GM12878 (cell line): ENCODE measurements at regions not wholly inside any gene's neighbourhood (a gene's known extent, or its start where the extent isn't known, plus 50 kb on each side); places are given as distances from the start of the nearest gene placed in this dataset.

Experiments used
- ATAC-seq: fragments of 200-7000 bp; cut with Tn5 transposase; 3 replicates; pipeline ENCODE4 v1.9.1; 2020; ENCODE audit warnings: mild to moderate bottlenecking, moderate library complexity
- BruUV-seq: library from RNA; stranded (reverse); fragments of 400-500 nt; replicated peaks from 2 replicates; lab custom pipeline; 2021; lab: Mats Ljungman, UMichigan
- CTCF ChIA-PET: fragments of 300-600 bp; sonication (Branson Sonifier 250); formaldehyde crosslinking; extraction: SDS; loops from one replicate; lab custom pipeline; 2021; ENCODE audit warnings: inconsistent platforms; lab: Yijun Ruan, JAX
- POLR2A ChIA-PET: fragments of 350-600 bp; formaldehyde crosslinking; extraction: SDS; loops from one replicate; lab custom pipeline; 2021; ENCODE audit warnings: inconsistent platforms; lab: Charles Lee
- RAD21 ChIA-PET: fragments of 300-600 bp; sonication (Branson Sonifier 250); formaldehyde crosslinking; loops from one replicate; lab custom pipeline; 2023; ENCODE audit warnings: antibody characterized with exemption; ENCODE audit not compliant: unreplicated experiment; lab: Charles Lee
- SMC1A ChIA-PET: fragments of 300-600 bp; sonication (Branson Sonifier 250); formaldehyde crosslinking; loops from one replicate; lab custom pipeline; 2023; ENCODE audit not compliant: unreplicated experiment, uncharacterized antibody; lab: Charles Lee
- DNase-seq: peaks from one replicate; pipeline ENCODE4 v3.0.0-alpha.2; 2011; ENCODE audit warnings: low read depth, low spot score
- FAIRE-seq: peaks from 3 replicates; lab custom pipeline; 2011; peaks lifted over from hg19 to GRCh38; lab: Jason Lieb, UNC
- H2AFZ ChIP-seq: 2 replicates; pipeline ENCODE4 v1.6.0; 2011; ENCODE audit warnings: low read depth, low read length, control low read depth; ENCODE audit not compliant: control insufficient read depth
- H3K27ac ChIP-seq: 2 replicates; pipeline ENCODE4 v1.5.1; 2011; ENCODE audit warnings: control low read depth; ENCODE audit not compliant: control insufficient read depth, insufficient read depth
- H3K27me3 ChIP-seq, 2 experiments: replicated peaks in 1 of 2; 2 replicates each; pipeline versions ENCODE4 v1.6.0 to v1.6.1; 2011; ENCODE audit warnings: low read length in 1 of 2; ENCODE audit not compliant: control insufficient read depth in 2 of 2, insufficient read depth in 2 of 2
- H3K36me3 ChIP-seq, 2 experiments: 2 replicates each; pipeline ENCODE4 v1.5.1; 2011; ENCODE audit warnings: low read length in 1 of 2; ENCODE audit not compliant: control insufficient read depth in 2 of 2, insufficient read depth in 2 of 2
- H3K4me1 ChIP-seq: 2 replicates; pipeline ENCODE4 v1.6.1; 2011; ENCODE audit warnings: mild to moderate bottlenecking, low read length, moderate library complexity, mixed read lengths; ENCODE audit not compliant: control insufficient read depth, insufficient read depth
- H3K4me2 ChIP-seq: 2 replicates; pipeline ENCODE4 v1.6.0; 2011; ENCODE audit warnings: control low read depth; ENCODE audit not compliant: control insufficient read depth, insufficient read depth
- H3K4me3 ChIP-seq: fragments of 200-600 bp; sonication (generic); 2 replicates; pipeline ENCODE4 v1.5.1; 2016
- H3K79me2 ChIP-seq: 2 replicates; pipeline ENCODE4 v1.6.0; 2011; ENCODE audit warnings: low read length; ENCODE audit not compliant: control insufficient read depth, insufficient read depth
- H3K9ac ChIP-seq: 2 replicates; pipeline ENCODE4 v1.8.0; 2011; ENCODE audit warnings: low read length, control low read depth, mixed read lengths; ENCODE audit not compliant: control insufficient read depth, insufficient read depth
- H3K9me3 ChIP-seq: replicated peaks from 3 replicates; pipeline ENCODE4 v1.5.1; 2011; ENCODE audit warnings: mild to moderate bottlenecking, low read length; ENCODE audit not compliant: control insufficient read depth, insufficient read depth
- H4K20me1 ChIP-seq: 2 replicates; pipeline ENCODE4 v1.6.0; 2011; ENCODE audit not compliant: control insufficient read depth, insufficient read depth
- EGR1 ChIP-seq, 2 experiments: IDR thresholded peaks; 1 replicate in 1 of 2; 2 replicates in 1 of 2; pipeline ENCODE4 v1.6.1; 2011 to 2012; ENCODE audit warnings: low read depth in 2 of 2, low read length in 2 of 2, borderline replicate concordance in 1 of 2, mild to moderate bottlenecking in 1 of 2, moderate library complexity in 1 of 2
- HDAC2 ChIP-seq: fragments of 200-600 bp; sonication (generic); IDR thresholded peaks from 2 replicates; pipeline ENCODE4 v1.6.1; 2017
- KDM1A ChIP-seq: fragments of 200-600 bp; sonication (generic); IDR thresholded peaks from 2 replicates; pipeline ENCODE4 v1.6.1; 2016; ENCODE audit warnings: borderline replicate concordance
- KLF5 ChIP-seq: fragments of 450-650 bp; IDR thresholded peaks from 2 replicates; pipeline ENCODE4 v1.6.1; 2014; ENCODE audit warnings: mild to moderate bottlenecking; ENCODE audit not compliant: partially characterized antibody
- MEF2A ChIP-seq: IDR thresholded peaks from 2 replicates; pipeline ENCODE4 v1.6.1; 2011; ENCODE audit warnings: low read depth, mild to moderate bottlenecking, low read length, moderate library complexity; ENCODE audit not compliant: insufficient read depth
- MTA2 ChIP-seq: fragments of 450-650 bp; IDR thresholded peaks from 2 replicates; pipeline ENCODE4 v1.6.1; 2016; ENCODE audit warnings: low read depth, mild to moderate bottlenecking, moderate library complexity
- NR2C2 ChIP-seq: IDR thresholded peaks from 2 replicates; pipeline ENCODE4 v1.6.1; 2011; ENCODE audit warnings: borderline replicate concordance, low read depth; ENCODE audit not compliant: control insufficient read depth, insufficient read length
- PAX5 ChIP-seq: IDR thresholded peaks from 2 replicates; pipeline ENCODE4 v1.6.1; 2011; ENCODE audit warnings: low read depth, low read length, borderline replicate concordance
- TARDBP ChIP-seq: IDR thresholded peaks from 2 replicates; pipeline ENCODE4 v1.6.1; 2016; ENCODE audit warnings: borderline replicate concordance
- WGBS: methylation state at CpG from one replicate; pipeline ENCODE4 v1.1.6; 2016; ENCODE audit warnings: low lambda C conversion rate; ENCODE audit not compliant: insufficient replicate concordance, insufficient coverage; ENCODE audit errors: missing lambda C conversion rate; 5-methylcytosine and 5-hydroxymethylcytosine counted together
- in situ Hi-C: fragments of 300-500 bp; cut with MboI; formaldehyde crosslinking; loops from 9 replicates; pipeline ENCODE4 v1.14.3; 2018; ENCODE audit warnings: mixed read lengths
- intact Hi-C: fragments of 100-400 bp; cut with micrococcal nuclease; formaldehyde crosslinking; loops from one replicate; pipeline ENCODE4 v1.14.2; 2022; ENCODE audit not compliant: unreplicated experiment

GRCh38 chr6:44529146-44529905 is 141.8 kb downstream of the CDC5L start:
- POLR2A ChIA-PET, result no interaction called here
- ATAC-seq (no peak), DNase-seq (no peak), FAIRE-seq (no peak)
- Histone ChIP-seq H3K4me1 (no peaks in the 10 kb centered on the region), H3K27me3 (peaks cover 2% of the 10 kb centered on the region in 2 experiments; a peak in 3 of 4 replicates), H2AFZ (no peak overlapping the region), H3K4me2 (no peak overlapping the region), H3K4me3 (no peak overlapping the region), H3K36me3 (no peaks in the 10 kb centered on the region), H4K20me1 (no peaks in the 10 kb centered on the region), H3K9ac (no peak overlapping the region), H3K9me3 (no peaks in the 10 kb centered on the region), H3K79me2 (no peaks in the 10 kb centered on the region), H3K27ac (no peak overlapping the region)
- SMC1A ChIA-PET, result no interaction called here
- no TSS peak for BruUV-seq
- 11% methylated on average over 6 of the region's 11 CpGs for WGBS
- RAD21 ChIA-PET, result no interaction called here
- CTCF ChIA-PET, result no interaction called here
- TF ChIP-seq MEF2A (no peak), KLF5 (no peak), TARDBP (no peak), NR2C2 (no peak)
- intact Hi-C loops, result no loop called here
- in situ Hi-C loops, result no loop called here

DNA sequence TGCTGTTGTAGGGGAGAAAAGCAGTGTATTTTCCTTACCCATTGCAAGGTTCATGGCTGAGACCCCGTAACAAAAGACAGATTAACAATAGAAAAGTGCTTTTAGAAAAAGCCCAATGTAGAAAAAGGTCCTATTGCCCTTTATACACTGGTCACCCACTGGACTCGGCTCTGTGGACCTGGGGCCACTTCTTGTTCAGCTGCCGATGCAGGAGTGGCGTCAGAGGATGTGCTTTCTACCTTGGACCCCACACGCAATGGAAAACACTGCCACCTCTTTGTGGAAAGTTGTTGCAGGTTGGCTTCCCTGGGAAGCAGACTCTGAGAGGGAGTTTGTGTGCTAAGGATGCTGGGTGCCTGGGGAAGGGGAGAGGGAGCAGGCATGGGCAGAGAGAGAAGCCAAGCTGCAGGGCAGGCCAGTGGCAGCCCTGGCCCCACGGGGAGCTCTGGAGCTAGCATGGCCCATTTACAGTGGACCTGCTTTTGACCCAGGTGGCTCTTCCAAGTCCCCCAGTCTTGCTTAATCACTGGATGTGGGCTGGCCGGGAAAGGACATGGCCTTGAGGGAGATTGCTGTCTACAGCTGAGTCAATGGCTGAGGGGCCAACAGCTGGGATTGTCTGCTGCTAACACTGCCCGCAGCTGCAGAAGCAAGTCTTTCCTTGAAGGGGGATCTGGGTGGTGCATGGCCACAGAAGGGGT is 142.9 kb downstream of the CDC5L start:
- no peak overlapping the region for H2AFZ ChIP-seq
- no peak overlapping the region for H3K4me3 ChIP-seq
- no TSS peak for BruUV-seq
- ATAC-seq (no peak), DNase-seq (no peak), FAIRE-seq (no peak)
- H3K27me3 ChIP-seq, result peaks cover 2 to 3% of the 10 kb centered on the region in 2 experiments; a peak in 3 of 4 replicates
- CTCF ChIA-PET, result no interaction called here
- POLR2A ChIA-PET, result no interaction called here
- H3K9ac ChIP-seq, result no peak overlapping the region
- no peak for TF ChIP-seq HDAC2
- TF ChIP-seq PAX5, result no peak
- TF ChIP-seq EGR1 (IDR thresholded peaks at IDR 0.05; ENCODE audit: borderline replicate concordance in 1 of 2, low read depth in 2 of 2, low read length in 2 of 2), result no peak
- TF ChIP-seq MTA2, result no peak
- no peak for TF ChIP-seq TARDBP
- no peak for TF ChIP-seq NR2C2
- TF ChIP-seq KDM1A, result no peak
- H3K4me2 ChIP-seq, result no peak overlapping the region
- no peaks in the 10 kb centered on the region for H3K4me1 ChIP-seq
- SMC1A ChIA-PET, result no interaction called here
- H3K36me3 ChIP-seq, result no peaks in the 10 kb centered on the region
- H3K9me3 ChIP-seq, result no peaks in the 10 kb centered on the region
- 40% methylated on average over 8 of the region's 8 CpGs for WGBS
- no peaks in the 10 kb centered on the region for H4K20me1 ChIP-seq
- intact Hi-C loops (no loop called here), in situ Hi-C loops (no loop called here)
- no peak overlapping the region for H3K27ac ChIP-seq
- H3K79me2 ChIP-seq, result no peaks in the 10 kb centered on the region
- RAD21 ChIA-PET, result no interaction called here
